Nucleus accumbens (tissue), 56 donors: ENCODE measurements at regions not wholly inside any gene's neighbourhood (a gene's known extent, or its start where the extent isn't known, plus 50 kb on each side); places are given as distances from the start of the nearest gene placed in this dataset.
"Not testable (repeated sequence)": the region's sequence is repeated elsewhere in the genome, so short reads cannot be mapped to it uniquely, and the experiment has no call there.

Experiments
- DNase-seq, 56 donors: peaks; one replicate each; lab custom pipeline; 2025; lab: John Stamatoyannopoulos, UW

- DNase-seq: no peak
Measured at GRCh38 chr4:73348185-73348584, 55.9 kb upstream of the ALB start.

- no peak for DNase-seq
Measured at GRCh38 chr4:73347497-73347896, 56.6 kb upstream of the ALB start.

GRCh38 chr4:73345399-73345975 lies 58.6 kb upstream of the ALB start:
- no peak for DNase-seq

- no peak for DNase-seq
Measured at GRCh38 chr4:73344106-73344505, 60.0 kb upstream of the ALB start.

- no peak for DNase-seq
Measured at GRCh38 chr4:73343432-73343831, 60.7 kb upstream of the ALB start.

- peak in 42 of 56 donors; percentile 0 to 71 (median 19) for DNase-seq
Measured at GRCh38 chr4:73341454-73341853, 62.6 kb upstream of the ALB start.

- DNase-seq: no peak
Measured at GRCh38 chr4:73340917-73341316, 63.2 kb upstream of the ALB start.

GRCh38 chr4:73335679-73336078 lies 68.4 kb upstream of the ALB start:
- DNase-seq: no peak

GRCh38 chr4:73332012-73332411 lies 72.1 kb upstream of the ALB start:
- DNase-seq: not testable (repeated sequence)

GRCh38 chr4:73329300-73329699 lies 70.7 kb upstream of the ANKRD17 start:
- DNase-seq: no peak

- not testable (repeated sequence) for DNase-seq
Measured at GRCh38 chr4:73325776-73326175, 67.2 kb upstream of the ANKRD17 start.

GRCh38 chr4:73317092-73317491 lies 58.5 kb upstream of the ANKRD17 start:
- DNase-seq: no peak

GRCh38 chr4:73315091-73315490 lies 56.5 kb upstream of the ANKRD17 start:
- DNase-seq: no peak

- DNase-seq: no peak
Measured at GRCh38 chr4:73312967-73313366, 54.4 kb upstream of the ANKRD17 start.

GRCh38 chr4:73311428-73311827 lies 52.8 kb upstream of the ANKRD17 start:
- no peak for DNase-seq

- no peak for DNase-seq
Measured at GRCh38 chr4:73309211-73309610, 50.6 kb upstream of the ANKRD17 start.
